ENCODE measurements at regions not wholly inside any gene's neighbourhood (a gene's known extent, or its start where the extent isn't known, plus 50 kb on each side); places are given as distances from the start of the nearest gene placed in this dataset.

- no peak overlapping the region for H3K4me3 ChIP-seq (ENCODE audit: low read length)
- TF ChIP-seq CTCF (conservative IDR thresholded peaks at IDR 0.05; ENCODE audit: low read length): no peak
- DNase-seq (ENCODE audit: low read depth): no peak
These were observed 552.2 kb upstream of the SUCLG2 start for GRCh38 chr3:68206524-68207117.

GRCh38 chr3:68186733-68187132, 532.3 kb upstream of the SUCLG2 start:
- no peak overlapping the region for H3K4me3 ChIP-seq (ENCODE audit: low read length)
- DNase-seq (ENCODE audit: low read depth): no peak
- no peak for TF ChIP-seq CTCF (conservative IDR thresholded peaks at IDR 0.05; ENCODE audit: low read length)

GRCh38 chr3:68176600-68176999, 522.2 kb upstream of the SUCLG2 start:
- H3K4me3 ChIP-seq (ENCODE audit: low read length): no peak overlapping the region
- DNase-seq (ENCODE audit: low read depth): no peak
- no peak for TF ChIP-seq CTCF (conservative IDR thresholded peaks at IDR 0.05; ENCODE audit: low read length)

GRCh38 chr3:68173012-68173634, 518.7 kb upstream of the SUCLG2 start:
- no peak for DNase-seq (ENCODE audit: low read depth)
- H3K4me3 ChIP-seq (ENCODE audit: low read length): no peak overlapping the region
- no peak for TF ChIP-seq CTCF (conservative IDR thresholded peaks at IDR 0.05; ENCODE audit: low read length)

- no peak overlapping the region for H3K4me3 ChIP-seq (ENCODE audit: low read length)
- TF ChIP-seq CTCF (conservative IDR thresholded peaks at IDR 0.05; ENCODE audit: low read length): no peak
- DNase-seq (ENCODE audit: low read depth): no peak
These were observed 517.6 kb upstream of the SUCLG2 start for GRCh38 chr3:68172039-68172438.

GRCh38 chr3:68163968-68164367, 509.6 kb upstream of the SUCLG2 start:
- no peak for DNase-seq (ENCODE audit: low read depth)
- TF ChIP-seq CTCF (conservative IDR thresholded peaks at IDR 0.05; ENCODE audit: low read length): no peak
- no peak overlapping the region for H3K4me3 ChIP-seq (ENCODE audit: low read length)

- DNase-seq (ENCODE audit: low read depth): no peak
- no peak for TF ChIP-seq CTCF (conservative IDR thresholded peaks at IDR 0.05; ENCODE audit: low read length)
- no peak overlapping the region for H3K4me3 ChIP-seq (ENCODE audit: low read length)
These were observed 508.6 kb upstream of the SUCLG2 start for GRCh38 chr3:68163062-68163461.
